CD14-positive monocyte (primary cell): ENCODE measurements at regions not wholly inside any gene's neighbourhood (a gene's known extent, or its start where the extent isn't known, plus 50 kb on each side); places are given as distances from the start of the nearest gene placed in this dataset.

Experiments used
- DNase-seq, 3 donors: peaks; one replicate each; pipeline ENCODE4 v3.0.0-alpha.2; 2011 to 2022
- H2AFZ ChIP-seq: 2 replicates; pipeline ENCODE4 v1.6.0; 2012; ENCODE audit warnings: mild to moderate bottlenecking, low read depth, low read length, inconsistent platforms; ENCODE audit not compliant: insufficient read depth, poor library complexity, severe bottlenecking
- H3K27ac ChIP-seq, 2 donors: 1 replicate in 1 of 2; 2 replicates in 1 of 2; pipeline ENCODE4 v1.5.1; 2012 to 2013; ENCODE audit warnings: low read length in 2 of 2, control low read depth in 1 of 2, inconsistent platforms in 1 of 2, low read depth in 1 of 2, mild to moderate bottlenecking in 1 of 2
- H3K27me3 ChIP-seq, 2 donors: one replicate each; pipeline versions ENCODE4 v1.6.0 to v1.6.1; 2011 to 2013; ENCODE audit warnings: low read length in 2 of 2; ENCODE audit not compliant: control insufficient read depth in 2 of 2, insufficient read depth in 2 of 2
- H3K36me3 ChIP-seq, 2 donors: replicated peaks in 1 of 2; 1 replicate in 1 of 2; 2 replicates in 1 of 2; pipeline versions ENCODE4 v1.5.1 to v1.6.1; 2012 to 2013; ENCODE audit warnings: low read length in 2 of 2, control low read depth in 1 of 2, inconsistent platforms in 1 of 2, mild to moderate bottlenecking in 1 of 2; ENCODE audit not compliant: insufficient read depth in 2 of 2, control insufficient read depth in 1 of 2
- H3K4me1 ChIP-seq, 2 donors: 1 replicate in 1 of 2; 2 replicates in 1 of 2; pipeline versions ENCODE4 v1.5.1 to v1.6.1; 2012 to 2013; ENCODE audit warnings: low read length in 2 of 2, control low read depth in 1 of 2, inconsistent platforms in 1 of 2, mild to moderate bottlenecking in 1 of 2, moderate library complexity in 1 of 2; ENCODE audit not compliant: insufficient read depth in 2 of 2, control insufficient read depth in 1 of 2
- H3K4me2 ChIP-seq: replicated peaks from 2 replicates; pipeline ENCODE3; 2012; ENCODE audit warnings: low read length, moderate library complexity, mild to moderate bottlenecking; ENCODE audit not compliant: poor library complexity, severe bottlenecking; ENCODE audit errors: extremely low read depth
- H3K4me3 ChIP-seq, 3 experiments: fragments of 200-600 bp in 1 of 3; sonication (generic) in 1 of 3; replicated peaks in 1 of 3; 1 replicate in 2 of 3; 2 replicates in 1 of 3; pipeline ENCODE4 v1.5.1; 2011 to 2013; ENCODE audit warnings: low read length in 3 of 3, mild to moderate bottlenecking in 3 of 3, control low read depth in 2 of 3, low read depth in 2 of 3, inconsistent platforms in 1 of 3, moderate library complexity in 1 of 3
- H3K79me2 ChIP-seq: 2 replicates; pipeline ENCODE4 v1.6.0; 2012; ENCODE audit warnings: mild to moderate bottlenecking, control low read depth, inconsistent platforms, low read length, moderate library complexity; ENCODE audit not compliant: insufficient read depth
- H3K9ac ChIP-seq: 2 replicates; pipeline ENCODE4 v1.6.0; 2017; ENCODE audit warnings: low read length, mild to moderate bottlenecking; ENCODE audit not compliant: insufficient read depth, poor library complexity, severe bottlenecking
- H3K9me3 ChIP-seq, 2 donors: replicated peaks in 1 of 2; 1 replicate in 1 of 2; 2 replicates in 1 of 2; pipeline versions ENCODE4 v1.5.1 to v1.6.1; 2012 to 2013; ENCODE audit warnings: low read length in 2 of 2, control low read depth in 1 of 2; ENCODE audit not compliant: control insufficient read depth in 1 of 2, insufficient read depth in 1 of 2
- H4K20me1 ChIP-seq: 2 replicates; pipeline ENCODE4 v1.6.0; 2012; ENCODE audit warnings: mild to moderate bottlenecking, low read length, control low read depth, moderate library complexity; ENCODE audit not compliant: insufficient read depth
- H3K27ac Mint-ChIP-seq, 7 donors: one replicate each; pipeline ENCODE4 v1.8.0; 2020; ENCODE audit warnings: mild to moderate bottlenecking in 7 of 7, mixed read lengths in 7 of 7, moderate library complexity in 6 of 7, inconsistent platforms in 2 of 7
- H3K27me3 Mint-ChIP-seq, 3 donors: one replicate each; pipeline ENCODE4 v1.8.0; 2021 to 2022; ENCODE audit warnings: low read depth in 3 of 3, mild to moderate bottlenecking in 3 of 3, mixed read lengths in 3 of 3, moderate library complexity in 3 of 3, inconsistent platforms in 1 of 3
- H3K36me3 Mint-ChIP-seq, 2 donors: one replicate each; pipeline ENCODE4 v1.8.0; 2020; ENCODE audit warnings: mixed read lengths in 2 of 2, inconsistent platforms in 1 of 2, mild to moderate bottlenecking in 1 of 2
- H3K4me1 Mint-ChIP-seq: one replicate; pipeline ENCODE4 v1.8.0; 2020; ENCODE audit warnings: mild to moderate bottlenecking, mixed read lengths
- H3K4me3 Mint-ChIP-seq, 2 donors: one replicate each; pipeline ENCODE4 v1.8.0; 2020; ENCODE audit warnings: mild to moderate bottlenecking in 2 of 2, mixed read lengths in 2 of 2, moderate library complexity in 1 of 2
- H3K9me3 Mint-ChIP-seq, 7 donors: one replicate each; pipeline ENCODE4 v1.8.0; 2020 to 2022; ENCODE audit warnings: mixed read lengths in 7 of 7, mild to moderate bottlenecking in 6 of 7, moderate library complexity in 6 of 7, inconsistent platforms in 2 of 7
- WGBS: methylation state at CpG from one replicate; pipeline ENCODE4 v1.1.5; 2013; ENCODE audit warnings: missing lambda C conversion rate; ENCODE audit not compliant: insufficient coverage; 5-methylcytosine and 5-hydroxymethylcytosine counted together
- intact Hi-C, 2 donors: fragments of 100-400 bp; cut with micrococcal nuclease; formaldehyde crosslinking; loops; one replicate each; pipeline versions ENCODE4 v1.15.0 to v1.15.1; 2023
- TF ChIP-seq, protein P1 (sequence below): fragments of 200-600 bp; IDR thresholded peaks from one replicate; pipeline ENCODE4 v1.8.0; 2022; ENCODE audit warnings: antibody characterized with exemption, mild to moderate bottlenecking

DNA sequence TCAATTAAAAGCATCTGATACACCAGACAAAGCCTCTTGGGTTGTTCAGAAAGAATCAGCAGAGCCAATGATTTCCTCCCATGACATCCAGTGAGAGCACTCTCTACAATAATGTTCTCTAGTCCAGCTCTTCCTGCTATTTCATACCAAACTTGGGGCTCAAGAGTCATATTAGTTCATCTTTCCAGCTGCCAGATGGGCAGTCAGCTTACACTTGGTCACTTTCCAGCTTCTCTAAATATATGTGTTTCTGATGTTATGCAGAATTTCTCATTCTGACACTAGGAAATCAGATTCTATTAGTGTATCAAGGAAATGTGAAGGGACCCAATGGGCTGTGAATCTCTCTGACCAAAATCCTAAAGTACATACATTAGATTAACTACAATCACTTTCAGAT lies 148.9 kb downstream of the ENC1 start:
- Histone ChIP-seq H3K4me1 (peaks cover 3 to 4% of the 10 kb centered on the region in 2 donors), H3K4me3 (no peak overlapping the region), H2AFZ (no peak overlapping the region), H3K27ac (no peak overlapping the region), H3K36me3 (no peaks in the 10 kb centered on the region), H3K79me2 (no peaks in the 10 kb centered on the region), H3K9me3 (no peaks in the 10 kb centered on the region), H3K27me3 (no peaks in the 10 kb centered on the region), H3K4me2 (no peak overlapping the region), H3K9ac (no peak overlapping the region), H4K20me1 (no peaks in the 10 kb centered on the region)
- H3K4me1 Mint-ChIP-seq: peaks cover 16% of the 10 kb centered on the region
- H3K4me3 Mint-ChIP-seq: no peak overlapping the region
- no peak overlapping the region for H3K27ac Mint-ChIP-seq
- TF ChIP-seq, protein P1, sequence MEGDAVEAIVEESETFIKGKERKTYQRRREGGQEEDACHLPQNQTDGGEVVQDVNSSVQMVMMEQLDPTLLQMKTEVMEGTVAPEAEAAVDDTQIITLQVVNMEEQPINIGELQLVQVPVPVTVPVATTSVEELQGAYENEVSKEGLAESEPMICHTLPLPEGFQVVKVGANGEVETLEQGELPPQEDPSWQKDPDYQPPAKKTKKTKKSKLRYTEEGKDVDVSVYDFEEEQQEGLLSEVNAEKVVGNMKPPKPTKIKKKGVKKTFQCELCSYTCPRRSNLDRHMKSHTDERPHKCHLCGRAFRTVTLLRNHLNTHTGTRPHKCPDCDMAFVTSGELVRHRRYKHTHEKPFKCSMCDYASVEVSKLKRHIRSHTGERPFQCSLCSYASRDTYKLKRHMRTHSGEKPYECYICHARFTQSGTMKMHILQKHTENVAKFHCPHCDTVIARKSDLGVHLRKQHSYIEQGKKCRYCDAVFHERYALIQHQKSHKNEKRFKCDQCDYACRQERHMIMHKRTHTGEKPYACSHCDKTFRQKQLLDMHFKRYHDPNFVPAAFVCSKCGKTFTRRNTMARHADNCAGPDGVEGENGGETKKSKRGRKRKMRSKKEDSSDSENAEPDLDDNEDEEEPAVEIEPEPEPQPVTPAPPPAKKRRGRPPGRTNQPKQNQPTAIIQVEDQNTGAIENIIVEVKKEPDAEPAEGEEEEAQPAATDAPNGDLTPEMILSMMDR: no peak
- H3K36me3 Mint-ChIP-seq: peaks cover 0 to 1% of the 10 kb centered on the region in 2 donors
- H3K9me3 Mint-ChIP-seq: peaks cover 0 to 3% (median 0%) of the 10 kb centered on the region in 7 donors
- intact Hi-C loops: no loop called here
- H3K27me3 Mint-ChIP-seq: peaks cover 0 to 6% (median 5%) of the 10 kb centered on the region in 3 donors
- no peak for DNase-seq

DNA sequence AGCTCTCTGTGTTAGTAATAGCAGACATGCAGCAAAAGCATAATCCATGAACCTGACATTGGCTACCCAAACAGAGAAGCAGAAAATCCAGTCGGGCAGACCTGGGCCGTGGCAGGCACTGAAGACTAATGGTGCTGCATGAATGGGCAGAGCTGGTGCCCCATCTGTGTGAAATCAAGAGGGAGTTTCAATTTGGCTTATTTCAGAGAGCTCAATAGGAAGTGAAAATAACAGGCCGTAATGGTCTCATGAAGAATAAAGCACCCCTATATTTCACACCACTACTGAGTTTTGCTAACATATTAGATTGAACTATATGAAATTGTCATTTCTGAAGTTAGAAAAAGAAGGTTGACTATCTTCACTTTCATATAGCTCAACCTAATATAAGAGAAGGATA lies 149.7 kb downstream of the ENC1 start:
- Histone ChIP-seq H2AFZ (no peak overlapping the region), H3K4me1 (peaks cover 3 to 4% of the 10 kb centered on the region in 2 donors), H3K27me3 (no peaks in the 10 kb centered on the region), H4K20me1 (no peaks in the 10 kb centered on the region), H3K9ac (no peak overlapping the region), H3K4me2 (no peak overlapping the region), H3K27ac (no peak overlapping the region), H3K9me3 (no peaks in the 10 kb centered on the region), H3K79me2 (no peaks in the 10 kb centered on the region), H3K4me3 (no peak overlapping the region), H3K36me3 (no peaks in the 10 kb centered on the region)
- intact Hi-C loops: no loop called here
- DNase-seq: peak; percentile 1 to 13 (median 4)
- peaks cover 16% of the 10 kb centered on the region for H3K4me1 Mint-ChIP-seq
- peaks cover 0 to 3% (median 0%) of the 10 kb centered on the region in 7 donors for H3K9me3 Mint-ChIP-seq
- H3K27me3 Mint-ChIP-seq: peaks cover 0 to 5% (median 5%) of the 10 kb centered on the region in 3 donors
- H3K36me3 Mint-ChIP-seq: peaks cover 0 to 1% of the 10 kb centered on the region in 2 donors
- no CpG with 5 or more reads among the region's 3 CpGs for WGBS
- TF ChIP-seq, protein P1: no peak
- H3K4me3 Mint-ChIP-seq: no peak overlapping the region
- peak overlapping the region in 1 of 7 donors; percentile 70 for H3K27ac Mint-ChIP-seq
